ENCODE measurements at regions not wholly inside any gene's neighbourhood (a gene's known extent, or its start where the extent isn't known, plus 50 kb on each side); places are given as distances from the start of the nearest gene placed in this dataset.
A peak's percentile ranks its signal among the peaks of the same experiment; 100 is the strongest.

DNA sequence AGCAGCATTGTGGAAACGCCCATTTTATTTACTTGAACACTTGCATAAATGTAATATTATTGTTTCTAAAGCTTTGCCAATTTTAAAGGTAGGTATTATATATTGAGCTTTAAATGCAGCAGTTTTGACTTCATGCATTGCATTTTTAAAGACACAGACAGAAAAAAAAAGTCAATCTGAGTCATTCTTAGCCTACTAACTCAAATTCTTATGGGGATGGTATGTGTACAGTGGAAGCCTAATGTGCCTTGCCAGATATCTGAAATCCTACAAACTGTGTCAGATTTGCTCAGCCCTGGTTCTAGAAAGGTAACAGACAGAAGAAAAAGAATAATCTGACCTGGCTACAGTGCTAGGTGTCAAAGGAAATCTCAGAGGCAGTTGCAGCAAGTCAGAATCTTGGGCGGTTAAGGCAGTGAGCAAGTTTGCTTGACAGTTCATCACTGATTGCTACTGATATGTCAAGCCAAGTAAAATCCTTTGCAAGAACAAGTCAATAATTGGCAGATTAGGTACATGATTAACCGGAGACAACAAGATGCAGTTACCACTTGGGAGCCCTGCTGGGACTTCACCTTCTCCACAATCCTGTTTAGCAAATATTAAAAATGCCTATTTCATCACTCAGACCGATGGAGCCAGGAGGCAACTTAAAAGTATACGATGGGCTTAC is 224.8 kb upstream of the WWC1 start:
- Histone ChIP-seq H3K36me3 (ENCODE audit: control insufficient read depth in 2 of 2, extremely low read depth in 1 of 2, insufficient read depth in 2 of 2, low read length in 2 of 2) (peaks cover 3 to 22% of the 10 kb centered on the region in 2 experiments), H3K27me3 (ENCODE audit: control insufficient read depth, extremely low read depth, insufficient read depth, low read length) (no peaks in the 10 kb centered on the region), H3K9ac (ENCODE audit: control insufficient read depth, extremely low read depth, insufficient read depth, low read length) (no peak overlapping the region), H3K79me2 (ENCODE audit: control insufficient read depth, insufficient read depth, low read length) (no peaks in the 10 kb centered on the region), H3K4me2 (ENCODE audit: control insufficient read depth, extremely low read depth, insufficient read depth, low read depth, low read length) (no peak overlapping the region), H3K9me1 (ENCODE audit: control insufficient read depth, extremely low read depth, insufficient read depth, low read length) (no peaks in the 10 kb centered on the region), H3K27ac (ENCODE audit: control insufficient read depth, insufficient read depth, low read length) (no peak overlapping the region), H3K9me3 (ENCODE audit: control insufficient read depth, low read depth, low read length) (no peaks in the 10 kb centered on the region), H3K4me3 (ENCODE audit: control insufficient read depth in 2 of 3, extremely low read depth in 1 of 3, insufficient read depth in 2 of 3, low read depth in 1 of 3, low read length in 3 of 3) (no peak overlapping the region), H3K4me1 (ENCODE audit: control insufficient read depth, extremely low read depth, insufficient read depth, low read length) (no peaks in the 10 kb centered on the region), H4K20me1 (ENCODE audit: control insufficient read depth, extremely low read depth, insufficient read depth, low read length) (no peaks in the 10 kb centered on the region), H2AFZ (ENCODE audit: control insufficient read depth, low read length) (no peak overlapping the region)
- dilution Hi-C loops (cut with MboI; ENCODE audit: extremely low pct_ligation_motif_present, low sequenced_read_pairs) = no loop called here
- DNase-seq (ENCODE audit: low read depth, low spot score) = no peak
- FAIRE-seq = peak; percentile 20
- no peak for TF ChIP-seq EZH2 (IDR thresholded peaks at IDR 0.05; ENCODE audit: low read length)
- TF ChIP-seq, protein P1, sequence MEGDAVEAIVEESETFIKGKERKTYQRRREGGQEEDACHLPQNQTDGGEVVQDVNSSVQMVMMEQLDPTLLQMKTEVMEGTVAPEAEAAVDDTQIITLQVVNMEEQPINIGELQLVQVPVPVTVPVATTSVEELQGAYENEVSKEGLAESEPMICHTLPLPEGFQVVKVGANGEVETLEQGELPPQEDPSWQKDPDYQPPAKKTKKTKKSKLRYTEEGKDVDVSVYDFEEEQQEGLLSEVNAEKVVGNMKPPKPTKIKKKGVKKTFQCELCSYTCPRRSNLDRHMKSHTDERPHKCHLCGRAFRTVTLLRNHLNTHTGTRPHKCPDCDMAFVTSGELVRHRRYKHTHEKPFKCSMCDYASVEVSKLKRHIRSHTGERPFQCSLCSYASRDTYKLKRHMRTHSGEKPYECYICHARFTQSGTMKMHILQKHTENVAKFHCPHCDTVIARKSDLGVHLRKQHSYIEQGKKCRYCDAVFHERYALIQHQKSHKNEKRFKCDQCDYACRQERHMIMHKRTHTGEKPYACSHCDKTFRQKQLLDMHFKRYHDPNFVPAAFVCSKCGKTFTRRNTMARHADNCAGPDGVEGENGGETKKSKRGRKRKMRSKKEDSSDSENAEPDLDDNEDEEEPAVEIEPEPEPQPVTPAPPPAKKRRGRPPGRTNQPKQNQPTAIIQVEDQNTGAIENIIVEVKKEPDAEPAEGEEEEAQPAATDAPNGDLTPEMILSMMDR (optimal IDR thresholded peaks at IDR 0.05 in 1 of 3, IDR thresholded peaks at IDR 0.05 in 1 of 3, conservative IDR thresholded peaks at IDR 0.05 in 1 of 3; ENCODE audit: extremely low read depth in 1 of 3, insufficient read depth in 2 of 3, low read length in 3 of 3) = no peak

- H3K27ac ChIP-seq (ENCODE audit: control insufficient read depth, insufficient read depth, low read length) = no peak overlapping the region
- H2AFZ ChIP-seq (ENCODE audit: control insufficient read depth, low read length) = no peak overlapping the region
- no peaks in the 10 kb centered on the region for H3K4me1 ChIP-seq (ENCODE audit: control insufficient read depth, extremely low read depth, insufficient read depth, low read length)
- H3K27me3 ChIP-seq (ENCODE audit: control insufficient read depth, extremely low read depth, insufficient read depth, low read length) = no peaks in the 10 kb centered on the region
- no peak overlapping the region for H3K4me3 ChIP-seq (ENCODE audit: control insufficient read depth in 2 of 3, extremely low read depth in 1 of 3, insufficient read depth in 2 of 3, low read depth in 1 of 3, low read length in 3 of 3)
- no peak overlapping the region for H3K4me2 ChIP-seq (ENCODE audit: control insufficient read depth, extremely low read depth, insufficient read depth, low read depth, low read length)
- FAIRE-seq = no peak
- no peaks in the 10 kb centered on the region for H3K9me3 ChIP-seq (ENCODE audit: control insufficient read depth, low read depth, low read length)
- H3K79me2 ChIP-seq (ENCODE audit: control insufficient read depth, insufficient read depth, low read length) = no peaks in the 10 kb centered on the region
- H4K20me1 ChIP-seq (ENCODE audit: control insufficient read depth, extremely low read depth, insufficient read depth, low read length) = no peaks in the 10 kb centered on the region
- dilution Hi-C loops (cut with MboI; ENCODE audit: extremely low pct_ligation_motif_present, low sequenced_read_pairs) = no loop called here
- peaks cover 10 to 19% of the 10 kb centered on the region in 2 experiments for H3K36me3 ChIP-seq (ENCODE audit: control insufficient read depth in 2 of 2, extremely low read depth in 1 of 2, insufficient read depth in 2 of 2, low read length in 2 of 2)
- no peak for DNase-seq (ENCODE audit: low read depth, low spot score)
- H3K9ac ChIP-seq (ENCODE audit: control insufficient read depth, extremely low read depth, insufficient read depth, low read length) = no peak overlapping the region
- no peak for TF ChIP-seq EZH2 (IDR thresholded peaks at IDR 0.05; ENCODE audit: low read length)
- TF ChIP-seq, protein P1 (optimal IDR thresholded peaks at IDR 0.05 in 1 of 3, IDR thresholded peaks at IDR 0.05 in 1 of 3, conservative IDR thresholded peaks at IDR 0.05 in 1 of 3; ENCODE audit: extremely low read depth in 1 of 3, insufficient read depth in 2 of 3, low read length in 3 of 3) = no peak
- H3K9me1 ChIP-seq (ENCODE audit: control insufficient read depth, extremely low read depth, insufficient read depth, low read length) = no peaks in the 10 kb centered on the region
Measured at GRCh38 chr5:168070761-168071160, 220.7 kb upstream of the WWC1 start.

Measured in keratinocyte (primary cell).